H9 (cell line): ENCODE measurements at regions not wholly inside any gene's neighbourhood (a gene's known extent, or its start where the extent isn't known, plus 50 kb on each side); places are given as distances from the start of the nearest gene placed in this dataset.
A peak's percentile ranks its signal among the peaks of the same experiment; 100 is the strongest.

Experiments used
- DNase-seq: peaks from one replicate; pipeline ENCODE4 v3.0.0-alpha.2; 2017
- H2AFZ ChIP-seq: one replicate; pipeline ENCODE4 v1.6.1; 2013; ENCODE audit warnings: mild to moderate bottlenecking, low read length, control low read depth, moderate library complexity
- H2AK5ac ChIP-seq: 2 replicates; pipeline ENCODE4 v1.6.1; 2013; ENCODE audit warnings: low read length, control low read depth, mixed read lengths; ENCODE audit not compliant: insufficient read length
- H2BK120ac ChIP-seq: one replicate; pipeline ENCODE4 v1.6.1; 2013; ENCODE audit warnings: low read depth, mild to moderate bottlenecking, low read length, control low read depth, inconsistent platforms; ENCODE audit not compliant: poor library complexity, severe bottlenecking
- H2BK12ac ChIP-seq: 2 replicates; pipeline ENCODE4 v1.6.1; 2013; ENCODE audit warnings: low read length, control low read depth, mixed read lengths, low read depth; ENCODE audit not compliant: insufficient read length
- H2BK15ac ChIP-seq: 2 replicates; pipeline ENCODE4 v1.6.1; 2013; ENCODE audit warnings: low read depth, low read length, control low read depth
- H2BK20ac ChIP-seq: one replicate; pipeline ENCODE4 v1.6.1; 2013; ENCODE audit warnings: low read depth, mild to moderate bottlenecking, low read length, control low read depth, inconsistent platforms; ENCODE audit not compliant: poor library complexity, severe bottlenecking
- H2BK5ac ChIP-seq: 2 replicates; pipeline ENCODE4 v1.6.1; 2013; ENCODE audit warnings: low read length, control low read depth, mixed read lengths; ENCODE audit not compliant: insufficient read length
- H3K14ac ChIP-seq: 2 replicates; pipeline ENCODE4 v1.6.1; 2013; ENCODE audit warnings: low read length, control low read depth; ENCODE audit not compliant: insufficient read depth
- H3K18ac ChIP-seq: 2 replicates; pipeline ENCODE4 v1.6.1; 2013; ENCODE audit warnings: low read depth, mild to moderate bottlenecking, mixed read lengths, low read length, control low read depth; ENCODE audit not compliant: insufficient read length
- H3K23ac ChIP-seq: 2 replicates; pipeline ENCODE4 v1.6.1; 2013; ENCODE audit warnings: low read length, control low read depth, mixed read lengths, low read depth; ENCODE audit not compliant: insufficient read length
- H3K23me2 ChIP-seq: 2 replicates; pipeline ENCODE4 v1.6.1; 2013; ENCODE audit warnings: low read depth, mild to moderate bottlenecking, mixed read lengths, low read length, control low read depth; ENCODE audit not compliant: insufficient read length, poor library complexity, severe bottlenecking
- H3K27ac ChIP-seq: 2 replicates; pipeline ENCODE4 v1.5.1; 2013; ENCODE audit warnings: low read length, control low read depth, mixed read lengths, low read depth; ENCODE audit not compliant: insufficient read length
- H3K27me3 ChIP-seq: 2 replicates; pipeline ENCODE4 v1.6.1; 2013; ENCODE audit warnings: low read length, control low read depth, inconsistent platforms; ENCODE audit not compliant: insufficient read depth
- H3K4ac ChIP-seq: 2 replicates; pipeline ENCODE4 v1.6.1; 2013; ENCODE audit warnings: low read depth, mild to moderate bottlenecking, control low read depth, inconsistent platforms, low read length, moderate library complexity
- H3K4me1 ChIP-seq: 2 replicates; pipeline ENCODE4 v1.6.1; 2013; ENCODE audit warnings: low read length, control low read depth, inconsistent platforms; ENCODE audit not compliant: insufficient read depth
- H3K4me2 ChIP-seq: 2 replicates; pipeline ENCODE4 v1.6.1; 2013; ENCODE audit warnings: low read length, control low read depth, mixed read lengths; ENCODE audit not compliant: insufficient read length, insufficient read depth
- H3K56ac ChIP-seq: 2 replicates; pipeline ENCODE4 v1.6.1; 2013; ENCODE audit warnings: low read depth, mild to moderate bottlenecking, mixed read lengths, low read length, control low read depth; ENCODE audit not compliant: insufficient read length
- H3K79me1 ChIP-seq: 2 replicates; pipeline ENCODE4 v1.6.1; 2013; ENCODE audit warnings: low read depth, mild to moderate bottlenecking, moderate library complexity, low read length, control low read depth, inconsistent platforms; ENCODE audit not compliant: insufficient read depth, poor library complexity, severe bottlenecking
- H3K79me2 ChIP-seq: 2 replicates; pipeline ENCODE4 v1.6.1; 2013; ENCODE audit warnings: low read length, control low read depth, inconsistent platforms; ENCODE audit not compliant: insufficient read depth
- H3K9ac ChIP-seq: 2 replicates; pipeline ENCODE4 v1.6.1; 2013; ENCODE audit warnings: low read length, control low read depth, mixed read lengths; ENCODE audit not compliant: insufficient read length; ENCODE audit errors: extremely low read depth
- H3K9me3 ChIP-seq: one replicate; pipeline ENCODE4 v1.6.1; 2013; ENCODE audit warnings: low read depth, low read length, inconsistent platforms; ENCODE audit not compliant: control insufficient read depth
- H3T11ph ChIP-seq: one replicate; pipeline ENCODE4 v1.6.1; 2013; ENCODE audit warnings: mild to moderate bottlenecking, low read length, control low read depth, inconsistent platforms
- H4K20me1 ChIP-seq: one replicate; pipeline ENCODE4 v1.6.1; 2013; ENCODE audit not compliant: control insufficient read depth, insufficient read length, insufficient read depth
- H4K5ac ChIP-seq: 2 replicates; pipeline ENCODE4 v1.6.1; 2013; ENCODE audit warnings: low read depth, mild to moderate bottlenecking, mixed read lengths, low read length, control low read depth; ENCODE audit not compliant: insufficient read length
- H4K8ac ChIP-seq: replicated peaks from 2 replicates; pipeline ENCODE4 v1.6.1; 2013; ENCODE audit warnings: low read length, control low read depth, mixed read lengths, low read depth; ENCODE audit not compliant: insufficient read length
- H4K91ac ChIP-seq: 2 replicates; pipeline ENCODE4 v1.6.1; 2013; ENCODE audit warnings: low read depth, mild to moderate bottlenecking, moderate library complexity, mixed read lengths, low read length, control low read depth; ENCODE audit not compliant: insufficient read length
- H3K27ac Mint-ChIP-seq, 3 experiments: 2 replicates in 2 of 3; 3 replicates in 1 of 3; pipeline ENCODE4 v1.8.0; 2020 to 2021; ENCODE audit warnings: mixed read lengths in 3 of 3, mild to moderate bottlenecking in 1 of 3, moderate library complexity in 1 of 3
- H3K27me3 Mint-ChIP-seq: 2 replicates; pipeline ENCODE4 v1.8.0; 2021; ENCODE audit warnings: low read depth, mild to moderate bottlenecking, moderate library complexity, mixed read lengths
- H3K36me3 Mint-ChIP-seq, 3 experiments: 2 replicates in 2 of 3; 3 replicates in 1 of 3; pipeline ENCODE4 v1.8.0; 2020 to 2021; ENCODE audit warnings: low read depth in 3 of 3, mixed read lengths in 3 of 3; ENCODE audit not compliant: insufficient read depth in 1 of 3
- H3K4me1 Mint-ChIP-seq, 2 experiments: 2 replicates each; pipeline ENCODE4 v1.8.0; 2020; ENCODE audit warnings: mixed read lengths in 2 of 2
- H3K4me3 Mint-ChIP-seq, 2 experiments: 2 replicates in 1 of 2; 3 replicates in 1 of 2; pipeline ENCODE4 v1.8.0; 2020 to 2021; ENCODE audit warnings: mild to moderate bottlenecking in 2 of 2, mixed read lengths in 2 of 2, moderate library complexity in 1 of 2
- H3K9me3 Mint-ChIP-seq, 2 experiments: 2 replicates in 1 of 2; 3 replicates in 1 of 2; pipeline ENCODE4 v1.8.0; 2020; ENCODE audit warnings: mild to moderate bottlenecking in 2 of 2, mixed read lengths in 2 of 2, moderate library complexity in 1 of 2
- WGBS: extraction: QIAGEN DNeasy Blood & Tissue Kit; methylation state at CpG from one replicate; pipeline ENCODE4 v1.1.7; 2013; ENCODE audit warnings: missing lambda C conversion rate, low lambda C conversion rate, mixed read lengths; ENCODE audit not compliant: insufficient read length; ENCODE audit errors: extremely low coverage; 5-methylcytosine and 5-hydroxymethylcytosine counted together
- TF ChIP-seq, protein P1 (sequence below): fragments of 200-600 bp; sonication (generic); conservative IDR thresholded peaks from 3 replicates; pipeline ENCODE4 v1.8.0; 2021; ENCODE audit warnings: antibody characterized with exemption, mild to moderate bottlenecking

DNA sequence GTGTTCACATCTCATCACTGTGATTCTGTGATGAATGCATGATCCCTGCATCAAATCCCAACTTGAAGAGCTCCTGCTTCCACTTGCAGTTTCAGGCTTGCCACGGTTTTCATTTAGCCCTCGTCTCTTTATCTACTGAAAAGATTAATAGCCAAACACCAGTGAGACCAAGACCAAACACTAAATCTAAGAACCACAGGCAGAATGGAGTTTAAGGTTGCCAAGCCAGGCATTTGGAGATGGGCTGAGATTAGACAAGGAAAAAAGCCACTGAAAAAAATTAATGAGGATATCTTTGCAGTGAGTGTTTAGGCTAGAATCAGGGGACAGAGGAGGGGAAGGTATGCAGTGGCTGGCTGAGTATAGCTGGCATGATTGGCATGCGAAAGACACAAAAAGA lies 227.2 kb upstream of the BLID start:
- Histone ChIP-seq H3K23me2 (no peaks in the 10 kb centered on the region), H4K5ac (no peak overlapping the region), H3K27ac (no peak overlapping the region), H3K4me1 (no peaks in the 10 kb centered on the region), H3K4ac (no peak overlapping the region), H3K23ac (no peak overlapping the region), H3K27me3 (no peaks in the 10 kb centered on the region), H2AFZ (no peak overlapping the region), H3K56ac (no peak overlapping the region), H4K91ac (no peak overlapping the region), H3K18ac (no peak overlapping the region), H3T11ph (no peak overlapping the region), H3K79me2 (no peaks in the 10 kb centered on the region), H4K20me1 (no peaks in the 10 kb centered on the region), H3K9me3 (no peaks in the 10 kb centered on the region), H2BK120ac (no peak overlapping the region), H4K8ac (no peak overlapping the region), H3K9ac (no peak overlapping the region), H2BK12ac (no peak overlapping the region), H2AK5ac (no peak overlapping the region), H3K79me1 (no peaks in the 10 kb centered on the region), H2BK20ac (no peak overlapping the region), H2BK5ac (no peak overlapping the region), H2BK15ac (no peak overlapping the region), H3K4me2 (no peak overlapping the region), H3K14ac (no peak overlapping the region)
- Mint-ChIP-seq H3K36me3 (no peaks in the 10 kb centered on the region), H3K27me3 (no peaks in the 10 kb centered on the region), H3K4me3 (no peak overlapping the region), H3K27ac (peak overlapping the region in 1 of 3 experiments; percentile 70; a peak in 2 of 7 replicates), H3K9me3 (no peaks in the 10 kb centered on the region), H3K4me1 (peaks cover 3 to 4% of the 10 kb centered on the region in 2 experiments; a peak in 1 of 4 replicates)
- TF ChIP-seq, protein P1, sequence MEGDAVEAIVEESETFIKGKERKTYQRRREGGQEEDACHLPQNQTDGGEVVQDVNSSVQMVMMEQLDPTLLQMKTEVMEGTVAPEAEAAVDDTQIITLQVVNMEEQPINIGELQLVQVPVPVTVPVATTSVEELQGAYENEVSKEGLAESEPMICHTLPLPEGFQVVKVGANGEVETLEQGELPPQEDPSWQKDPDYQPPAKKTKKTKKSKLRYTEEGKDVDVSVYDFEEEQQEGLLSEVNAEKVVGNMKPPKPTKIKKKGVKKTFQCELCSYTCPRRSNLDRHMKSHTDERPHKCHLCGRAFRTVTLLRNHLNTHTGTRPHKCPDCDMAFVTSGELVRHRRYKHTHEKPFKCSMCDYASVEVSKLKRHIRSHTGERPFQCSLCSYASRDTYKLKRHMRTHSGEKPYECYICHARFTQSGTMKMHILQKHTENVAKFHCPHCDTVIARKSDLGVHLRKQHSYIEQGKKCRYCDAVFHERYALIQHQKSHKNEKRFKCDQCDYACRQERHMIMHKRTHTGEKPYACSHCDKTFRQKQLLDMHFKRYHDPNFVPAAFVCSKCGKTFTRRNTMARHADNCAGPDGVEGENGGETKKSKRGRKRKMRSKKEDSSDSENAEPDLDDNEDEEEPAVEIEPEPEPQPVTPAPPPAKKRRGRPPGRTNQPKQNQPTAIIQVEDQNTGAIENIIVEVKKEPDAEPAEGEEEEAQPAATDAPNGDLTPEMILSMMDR = no peak
- no peak for DNase-seq
- WGBS = no CpG with 5 or more reads among the region's 3 CpGs
